K562 (cell line): ENCODE measurements at regions not wholly inside any gene's neighbourhood (a gene's known extent, or its start where the extent isn't known, plus 50 kb on each side); places are given as distances from the start of the nearest gene placed in this dataset.

Experiments used
- ATAC-seq: fragments of 200-7000 bp; cut with Tn5 transposase; 3 replicates; pipeline ENCODE4 v1.9.1; 2020; ENCODE audit warnings: moderate library complexity
- BruUV-seq: library from RNA; stranded (reverse); fragments of 400-500 nt; replicated peaks from 2 replicates; lab custom pipeline; 2021; lab: Mats Ljungman, UMichigan
- CTCF ChIA-PET: fragments of 300-600 bp; formaldehyde crosslinking; extraction: SDS; loops from one replicate; lab custom pipeline; 2021; ENCODE audit warnings: low intra/inter-chr PET ratio; lab: Yijun Ruan, JAX
- POLR2A ChIA-PET: fragments of 300-600, 350-650 bp; sonication (Branson Sonifier 250); formaldehyde crosslinking; extraction: SDS; loops from one replicate; lab custom pipeline; 2021; ENCODE audit warnings: antibody characterized with exemption, inconsistent platforms; lab: Yijun Ruan, JAX
- DNase-seq, 4 experiments: peaks; one replicate each; pipeline versions ENCODE4 v3.0.0 to v3.0.0-alpha.2; 2011 to 2018; ENCODE audit warnings: low spot score in 3 of 4, mixed read lengths in 3 of 4; ENCODE audit errors: extremely low read depth in 1 of 4
- FAIRE-seq: peaks from 2 replicates; lab custom pipeline; 2011; peaks lifted over from hg19 to GRCh38; lab: Jason Lieb, UNC
- H2AFZ ChIP-seq: 2 replicates; pipeline ENCODE4 v1.6.0; 2011; ENCODE audit warnings: low read depth, low read length, control low read depth, inconsistent platforms
- H3K27ac ChIP-seq: fragments of 200-600 bp; 3 replicates; pipeline ENCODE4 v1.8.0; 2011; ENCODE audit warnings: low read depth, mild to moderate bottlenecking, control low read depth, inconsistent platforms, low read length, moderate library complexity, mixed read lengths; ENCODE audit errors: extremely low read depth
- H3K27me3 ChIP-seq, 2 experiments: fragments of 300-600 bp in 1 of 2; 2 replicates in 1 of 2; 3 replicates in 1 of 2; pipeline versions ENCODE4 v1.6.0 to v1.8.0; 2011; ENCODE audit warnings: inconsistent platforms in 2 of 2, low read length in 2 of 2, mild to moderate bottlenecking in 1 of 2, mixed read lengths in 1 of 2, moderate library complexity in 1 of 2; ENCODE audit not compliant: control insufficient read depth in 2 of 2, insufficient read depth in 2 of 2
- H3K36me3 ChIP-seq: fragments of 300-600 bp; 3 replicates; pipeline ENCODE4 v1.8.0; 2011; ENCODE audit warnings: mild to moderate bottlenecking, low read length, inconsistent platforms; ENCODE audit not compliant: control insufficient read depth, insufficient read depth
- H3K4me1 ChIP-seq, 2 experiments: fragments of 200-600 bp in 1 of 2; replicated peaks in 1 of 2; 2 replicates in 1 of 2; 3 replicates in 1 of 2; pipeline versions ENCODE4 v1.5.1 to v1.8.0; 2011; ENCODE audit warnings: inconsistent platforms in 2 of 2, low read length in 2 of 2, mild to moderate bottlenecking in 1 of 2, mixed read lengths in 1 of 2, moderate library complexity in 1 of 2; ENCODE audit not compliant: control insufficient read depth in 2 of 2, insufficient read depth in 2 of 2
- H3K4me2 ChIP-seq: 2 replicates; pipeline ENCODE4 v1.6.1; 2011; ENCODE audit warnings: low read length, control low read depth, inconsistent platforms, mixed read lengths; ENCODE audit not compliant: insufficient read depth
- H3K4me3 ChIP-seq: fragments of 200-600 bp; sonication (generic), shearing (Covaris generic); 2 replicates; pipeline ENCODE4 v1.5.1; 2016; ENCODE audit warnings: control low read depth, inconsistent platforms
- H3K79me2 ChIP-seq: fragments of 200-600 bp; 3 replicates; pipeline ENCODE4 v1.8.0; 2011; ENCODE audit warnings: low read length, inconsistent platforms; ENCODE audit not compliant: control insufficient read depth, insufficient read depth
- H3K9ac ChIP-seq, 2 experiments: 2 replicates each; pipeline versions ENCODE4 v1.6.0 to v1.6.1; 2011; ENCODE audit warnings: low read depth in 2 of 2, low read length in 2 of 2, control low read depth in 1 of 2, inconsistent platforms in 1 of 2, mild to moderate bottlenecking in 1 of 2, mixed read lengths in 1 of 2; ENCODE audit not compliant: insufficient read depth in 1 of 2
- H3K9me1 ChIP-seq: one replicate; pipeline ENCODE4 v1.6.0; 2011; ENCODE audit warnings: inconsistent platforms, mild to moderate bottlenecking, low read length, moderate library complexity; ENCODE audit not compliant: control insufficient read depth, insufficient read depth
- H3K9me3 ChIP-seq: replicated peaks from 2 replicates; pipeline ENCODE4 v1.5.1; 2011; ENCODE audit warnings: low read depth, low read length, inconsistent platforms; ENCODE audit not compliant: control insufficient read depth, insufficient read depth
- H4K20me1 ChIP-seq: replicated peaks from 2 replicates; pipeline ENCODE4 v1.6.1; 2011; ENCODE audit warnings: low read length, inconsistent platforms, mixed read lengths; ENCODE audit not compliant: control insufficient read depth, insufficient read depth
- HNRNPH1 ChIP-seq: fragments of 200-400 bp; formaldehyde crosslinking; optimal IDR thresholded peaks from 2 replicates; pipeline ENCODE3; 2017; ENCODE audit warnings: low read depth, mild to moderate bottlenecking, low read length, moderate library complexity
- MEF2A ChIP-seq: IDR thresholded peaks from 2 replicates; pipeline ENCODE4 v1.6.1; 2011; ENCODE audit warnings: low read depth, mild to moderate bottlenecking, low read length, moderate library complexity; ENCODE audit not compliant: control insufficient read depth
- NELFE ChIP-seq: IDR thresholded peaks from 2 replicates; pipeline ENCODE4 v1.6.1; 2011; ENCODE audit warnings: mild to moderate bottlenecking; ENCODE audit not compliant: insufficient read depth, insufficient read length
- RBM22 ChIP-seq: fragments of 200-400 bp; formaldehyde crosslinking; IDR thresholded peaks from 2 replicates; pipeline ENCODE4 v1.6.1; 2018; ENCODE audit warnings: low read length, low read depth; ENCODE audit not compliant: poor library complexity, severe bottlenecking
- RCOR1 ChIP-seq, 2 experiments: IDR thresholded peaks; 2 replicates each; pipeline ENCODE4 v1.6.1; 2012; ENCODE audit warnings: low read depth in 2 of 2, low read length in 2 of 2, borderline replicate concordance in 1 of 2, improper control_type of control experiment in 1 of 2
- SIX5 ChIP-seq, 2 experiments: IDR thresholded peaks; 2 replicates each; pipeline ENCODE4 v1.6.1; 2011; ENCODE audit warnings: low read length in 2 of 2, borderline replicate concordance in 1 of 2, low read depth in 1 of 2, mild to moderate bottlenecking in 1 of 2, moderate library complexity in 1 of 2; ENCODE audit not compliant: insufficient read depth in 1 of 2
- ZKSCAN3 ChIP-seq: fragments of 250-450 bp; sonication (Bioruptor Pico); IDR thresholded peaks from 2 replicates; pipeline ENCODE4 v1.4.0; 2020
- WGBS: fragments of 100-300 bp; shearing (Covaris generic); methylation state at CpG from one replicate; pipeline ENCODE4 v1.1.6; 2016; ENCODE audit warnings: low coverage, mixed read lengths; ENCODE audit not compliant: insufficient coverage; ENCODE audit errors: missing lambda C conversion rate; 5-methylcytosine and 5-hydroxymethylcytosine counted together
- in situ Hi-C: fragments of 300-500 bp; cut with MboI; formaldehyde crosslinking; loops from 4 replicates; pipeline ENCODE4 v1.15.0; 2018; ENCODE audit warnings: inconsistent platforms, mixed read lengths
- intact Hi-C: fragments of 100-400 bp; cut with micrococcal nuclease; formaldehyde crosslinking; loops from 2 replicates; pipeline ENCODE4 v1.14.2; 2022
- TF ChIP-seq, protein P1 (sequence below): fragments of 450-650 bp; IDR thresholded peaks from 2 replicates; pipeline ENCODE4 v1.6.1; 2014; ENCODE audit warnings: low read depth, mild to moderate bottlenecking, moderate library complexity, borderline replicate concordance
- TF ChIP-seq, protein P2 (sequence below): fragments of 250-450 bp; sonication (Bioruptor Pico); IDR thresholded peaks from 2 replicates; pipeline ENCODE4 v1.4.0; 2020

DNA sequence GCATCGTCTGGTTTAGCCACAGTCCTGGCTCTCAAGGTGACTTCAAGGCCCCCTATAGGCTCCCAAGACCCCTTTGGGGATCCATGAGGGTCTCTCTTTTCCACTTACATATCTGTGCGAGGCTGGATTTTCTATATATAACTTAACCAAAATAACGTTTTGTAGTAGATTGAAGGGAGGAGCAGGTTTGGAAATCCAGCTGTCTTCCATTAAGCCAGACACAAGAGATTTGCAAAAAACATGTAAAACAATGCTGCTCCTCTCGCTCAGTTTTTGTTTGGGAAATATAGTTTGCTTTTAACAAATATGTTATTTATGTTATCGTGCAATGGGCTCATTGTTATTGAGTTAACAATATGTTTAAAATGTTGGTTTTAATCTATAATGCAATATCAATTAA lies 811.2 kb downstream of the TYW1 start:
- Histone ChIP-seq H3K4me3 (no peak overlapping the region), H3K79me2 (no peaks in the 10 kb centered on the region), H3K27ac (no peak overlapping the region), H3K36me3 (no peaks in the 10 kb centered on the region), H3K27me3 (peaks cover 0 to 22% of the 10 kb centered on the region in 2 experiments; a peak in 3 of 5 replicates), H3K4me2 (no peak overlapping the region), H3K9me1 (no peaks in the 10 kb centered on the region), H3K4me1 (no peaks in the 10 kb centered on the region), H3K9ac (no peak overlapping the region), H4K20me1 (no peaks in the 10 kb centered on the region), H3K9me3 (no peaks in the 10 kb centered on the region), H2AFZ (no peak overlapping the region)
- FAIRE-seq (no peak), ATAC-seq (no peak), DNase-seq (no peak)
- POLR2A ChIA-PET = interaction anchor here (0.9 kb wide), 1 partner anchor 241 kb away, joined by 3 read pairs; no protein-coding TSS in a partner anchor
- WGBS = 2% methylated on average over 5 of the region's 5 CpGs
- no TSS peak for BruUV-seq
- in situ Hi-C loops (no loop called here), intact Hi-C loops (no loop called here)
- TF ChIP-seq HNRNPH1 (no peak), MEF2A (no peak), NELFE (no peak), RBM22 (no peak), ZKSCAN3 (CRISPR knock-in tag) (no peak), SIX5 (IDR thresholded peaks at IDR 0.05; ENCODE audit: borderline replicate concordance in 1 of 2, insufficient read depth in 1 of 2, low read depth in 1 of 2, low read length in 2 of 2) (no peak), RCOR1 (IDR thresholded peaks at IDR 0.05; ENCODE audit: borderline replicate concordance in 1 of 2, low read depth in 2 of 2, low read length in 2 of 2) (no peak)
- TF ChIP-seq, protein P1, sequence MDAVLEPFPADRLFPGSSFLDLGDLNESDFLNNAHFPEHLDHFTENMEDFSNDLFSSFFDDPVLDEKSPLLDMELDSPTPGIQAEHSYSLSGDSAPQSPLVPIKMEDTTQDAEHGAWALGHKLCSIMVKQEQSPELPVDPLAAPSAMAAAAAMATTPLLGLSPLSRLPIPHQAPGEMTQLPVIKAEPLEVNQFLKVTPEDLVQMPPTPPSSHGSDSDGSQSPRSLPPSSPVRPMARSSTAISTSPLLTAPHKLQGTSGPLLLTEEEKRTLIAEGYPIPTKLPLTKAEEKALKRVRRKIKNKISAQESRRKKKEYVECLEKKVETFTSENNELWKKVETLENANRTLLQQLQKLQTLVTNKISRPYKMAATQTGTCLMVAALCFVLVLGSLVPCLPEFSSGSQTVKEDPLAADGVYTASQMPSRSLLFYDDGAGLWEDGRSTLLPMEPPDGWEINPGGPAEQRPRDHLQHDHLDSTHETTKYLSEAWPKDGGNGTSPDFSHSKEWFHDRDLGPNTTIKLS = no peak
- TF ChIP-seq, protein P2, sequence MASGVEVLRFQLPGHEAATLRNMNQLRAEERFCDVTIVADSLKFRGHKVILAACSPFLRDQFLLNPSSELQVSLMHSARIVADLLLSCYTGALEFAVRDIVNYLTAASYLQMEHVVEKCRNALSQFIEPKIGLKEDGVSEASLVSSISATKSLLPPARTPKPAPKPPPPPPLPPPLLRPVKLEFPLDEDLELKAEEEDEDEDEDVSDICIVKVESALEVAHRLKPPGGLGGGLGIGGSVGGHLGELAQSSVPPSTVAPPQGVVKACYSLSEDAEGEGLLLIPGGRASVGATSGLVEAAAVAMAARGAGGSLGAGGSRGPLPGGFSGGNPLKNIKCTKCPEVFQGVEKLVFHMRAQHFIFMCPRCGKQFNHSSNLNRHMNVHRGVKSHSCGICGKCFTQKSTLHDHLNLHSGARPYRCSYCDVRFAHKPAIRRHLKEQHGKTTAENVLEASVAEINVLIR (CRISPR knock-in tag) = no peak
- CTCF ChIA-PET = no interaction called here
